ENCODE measurements at regions not wholly inside any gene's neighbourhood (a gene's known extent, or its start where the extent isn't known, plus 50 kb on each side); places are given as distances from the start of the nearest gene placed in this dataset.

- TF ChIP-seq CTCF (IDR thresholded peaks at IDR 0.05; ENCODE audit: unreplicated experiment) = no peak
- H3K4me3 Mint-ChIP-seq (ENCODE audit: unreplicated experiment) = no peak overlapping the region
- H3K27me3 Mint-ChIP-seq (ENCODE audit: unreplicated experiment) = no peaks in the 10 kb centered on the region
- H3K27ac Mint-ChIP-seq (ENCODE audit: unreplicated experiment) = no peak overlapping the region
- no peak for DNase-seq (ENCODE audit: low spot score)
- no peaks in the 10 kb centered on the region for H3K9me3 Mint-ChIP-seq (ENCODE audit: unreplicated experiment)
- H3K4me1 Mint-ChIP-seq (ENCODE audit: unreplicated experiment) = no peaks in the 10 kb centered on the region
- no peaks in the 10 kb centered on the region for H3K36me3 Mint-ChIP-seq (ENCODE audit: low read depth, unreplicated experiment)
Observed at GRCh38 chrX:43121637-43122036, 343.7 kb upstream of the PPP1R2C start.

GRCh38 chrX:43139645-43140044 is 361.7 kb upstream of the PPP1R2C start:
- Mint-ChIP-seq H3K4me3 (ENCODE audit: unreplicated experiment) (no peak overlapping the region), H3K36me3 (ENCODE audit: low read depth, unreplicated experiment) (no peaks in the 10 kb centered on the region), H3K4me1 (ENCODE audit: unreplicated experiment) (no peaks in the 10 kb centered on the region), H3K9me3 (ENCODE audit: unreplicated experiment) (no peaks in the 10 kb centered on the region), H3K27me3 (ENCODE audit: unreplicated experiment) (no peaks in the 10 kb centered on the region), H3K27ac (ENCODE audit: unreplicated experiment) (no peak overlapping the region)
- TF ChIP-seq CTCF (IDR thresholded peaks at IDR 0.05; ENCODE audit: unreplicated experiment) = no peak
- DNase-seq (ENCODE audit: low spot score) = no peak

- Mint-ChIP-seq H3K4me3 (ENCODE audit: unreplicated experiment) (no peak overlapping the region), H3K27me3 (ENCODE audit: unreplicated experiment) (no peaks in the 10 kb centered on the region), H3K9me3 (ENCODE audit: unreplicated experiment) (no peaks in the 10 kb centered on the region), H3K36me3 (ENCODE audit: low read depth, unreplicated experiment) (no peaks in the 10 kb centered on the region), H3K27ac (ENCODE audit: unreplicated experiment) (no peak overlapping the region), H3K4me1 (ENCODE audit: unreplicated experiment) (no peaks in the 10 kb centered on the region)
- no peak for TF ChIP-seq CTCF (IDR thresholded peaks at IDR 0.05; ENCODE audit: unreplicated experiment)
- no peak for DNase-seq (ENCODE audit: low spot score)
Observed at GRCh38 chrX:43140582-43140981, 362.6 kb upstream of the PPP1R2C start.

GRCh38 chrX:43141885-43142284 is 363.9 kb upstream of the PPP1R2C start:
- H3K4me1 Mint-ChIP-seq (ENCODE audit: unreplicated experiment) = no peaks in the 10 kb centered on the region
- no peaks in the 10 kb centered on the region for H3K27me3 Mint-ChIP-seq (ENCODE audit: unreplicated experiment)
- H3K9me3 Mint-ChIP-seq (ENCODE audit: unreplicated experiment) = no peaks in the 10 kb centered on the region
- H3K36me3 Mint-ChIP-seq (ENCODE audit: low read depth, unreplicated experiment) = no peaks in the 10 kb centered on the region
- H3K4me3 Mint-ChIP-seq (ENCODE audit: unreplicated experiment) = no peak overlapping the region
- no peak for DNase-seq (ENCODE audit: low spot score)
- TF ChIP-seq CTCF (IDR thresholded peaks at IDR 0.05; ENCODE audit: unreplicated experiment) = no peak
- H3K27ac Mint-ChIP-seq (ENCODE audit: unreplicated experiment) = no peak overlapping the region

- Mint-ChIP-seq H3K27me3 (ENCODE audit: unreplicated experiment) (no peaks in the 10 kb centered on the region), H3K36me3 (ENCODE audit: low read depth, unreplicated experiment) (no peaks in the 10 kb centered on the region), H3K4me1 (ENCODE audit: unreplicated experiment) (no peaks in the 10 kb centered on the region), H3K4me3 (ENCODE audit: unreplicated experiment) (no peak overlapping the region), H3K27ac (ENCODE audit: unreplicated experiment) (no peak overlapping the region), H3K9me3 (ENCODE audit: unreplicated experiment) (no peaks in the 10 kb centered on the region)
- DNase-seq (ENCODE audit: low spot score) = no peak
- TF ChIP-seq CTCF (IDR thresholded peaks at IDR 0.05; ENCODE audit: unreplicated experiment) = no peak
Observed at GRCh38 chrX:43148305-43148704, 370.3 kb upstream of the PPP1R2C start.

Data from endothelial cell (in vitro differentiated cells).